SH-SY5Y (cell line): ENCODE measurements at regions not wholly inside any gene's neighbourhood (a gene's known extent, or its start where the extent isn't known, plus 50 kb on each side); places are given as distances from the start of the nearest gene placed in this dataset.

Experiments
- GATA2 ChIP-seq: IDR thresholded peaks from 2 replicates; pipeline ENCODE4 v1.6.1; 2011; ENCODE audit warnings: mild to moderate bottlenecking, low read depth, low read length
- GATA3 ChIP-seq: IDR thresholded peaks from 2 replicates; pipeline ENCODE4 v1.6.1; 2011; ENCODE audit warnings: low read depth, mild to moderate bottlenecking, low read length, moderate library complexity

- TF ChIP-seq GATA2 (no peak), GATA3 (no peak)
These were observed 463.4 kb upstream of the ZNF507 start for GRCh38 chr19:31881988-31882387.
